Left ventricle myocardium inferior (tissue), 1 donor: ENCODE measurements at regions not wholly inside any gene's neighbourhood (a gene's known extent, or its start where the extent isn't known, plus 50 kb on each side); places are given as distances from the start of the nearest gene placed in this dataset.

Experiments used
- DNase-seq: peaks from one replicate; pipeline ENCODE4 v3.0.0-alpha.2; 2020
- H3K27ac ChIP-seq: fragments of 200-600 bp; replicated peaks from 2 replicates; pipeline ENCODE4 v1.8.0; 2021
- H3K27me3 ChIP-seq: fragments of 200-600 bp; 2 replicates; pipeline ENCODE4 v1.8.0; 2021; ENCODE audit warnings: low read depth
- H3K36me3 ChIP-seq: fragments of 200-600 bp; 2 replicates; pipeline ENCODE4 v1.8.0; 2021
- H3K4me1 ChIP-seq: fragments of 200-600 bp; 2 replicates; pipeline ENCODE4 v1.8.0; 2021
- H3K4me3 ChIP-seq: fragments of 200-600 bp; 2 replicates; pipeline ENCODE4 v1.8.0; 2021; ENCODE audit warnings: mild to moderate bottlenecking, moderate library complexity
- H3K9me3 ChIP-seq: fragments of 200-600 bp; replicated peaks from 2 replicates; pipeline ENCODE4 v1.8.0; 2021
- intact Hi-C: fragments of 100-400 bp; cut with micrococcal nuclease; formaldehyde crosslinking; loops from one replicate; pipeline ENCODE4 v1.11.0; 2022
- TF ChIP-seq, protein P1 (sequence below): fragments of 200-600 bp; IDR thresholded peaks from 2 replicates; pipeline ENCODE4 v1.8.0; 2021; ENCODE audit warnings: antibody characterized with exemption, mild to moderate bottlenecking, borderline replicate concordance
- donor health status: DM: no; HTN: yes; CAD: no; lungs with severe emphysema.

DNA sequence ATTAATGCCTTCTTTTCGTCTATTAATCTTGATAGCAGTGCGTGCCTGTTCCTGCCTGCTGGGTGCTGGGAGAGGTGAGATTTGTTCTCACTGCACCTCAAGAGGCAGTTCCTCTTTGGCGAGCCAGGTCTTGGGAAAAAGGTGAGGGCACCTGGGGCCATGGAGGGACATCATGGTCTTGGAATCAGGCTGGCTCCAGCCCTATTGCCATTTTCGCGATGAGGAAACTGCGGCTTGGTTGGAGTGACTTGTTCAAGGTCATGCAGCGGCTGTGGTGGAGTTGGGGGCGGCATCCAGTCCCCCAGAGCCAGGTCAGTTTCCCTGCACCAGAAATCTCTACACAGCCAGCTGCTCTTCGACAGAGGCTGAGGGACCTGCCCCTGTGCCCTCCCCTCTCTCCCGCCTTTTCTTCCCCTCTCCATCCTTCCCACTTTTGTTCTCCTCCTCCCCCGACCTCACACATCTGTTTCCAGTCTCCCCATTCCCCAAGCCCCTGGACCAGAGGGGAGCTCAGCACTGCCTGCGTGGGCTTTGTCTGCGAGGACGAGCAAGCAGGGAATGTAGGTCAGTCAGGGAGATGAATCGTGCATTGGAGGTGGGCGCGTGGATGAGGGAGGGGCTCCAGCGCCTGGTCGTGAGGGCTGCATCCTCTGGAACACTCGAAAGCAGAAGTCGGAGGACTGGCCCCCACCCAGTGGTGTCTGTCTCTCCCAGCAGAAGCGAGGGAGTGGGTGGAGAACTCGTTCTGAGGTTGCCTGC lies 135.1 kb downstream of the ACTL8 start:
- Histone ChIP-seq H3K27ac (no peak overlapping the region), H3K4me1 (peaks cover 46% of the 10 kb centered on the region), H3K4me3 (peak overlapping the region; percentile 32), H3K36me3 (no peaks in the 10 kb centered on the region), H3K27me3 (peaks cover 37% of the 10 kb centered on the region), H3K9me3 (no peaks in the 10 kb centered on the region)
- DNase-seq = no peak
- intact Hi-C loops = no loop called here
- TF ChIP-seq, protein P1, sequence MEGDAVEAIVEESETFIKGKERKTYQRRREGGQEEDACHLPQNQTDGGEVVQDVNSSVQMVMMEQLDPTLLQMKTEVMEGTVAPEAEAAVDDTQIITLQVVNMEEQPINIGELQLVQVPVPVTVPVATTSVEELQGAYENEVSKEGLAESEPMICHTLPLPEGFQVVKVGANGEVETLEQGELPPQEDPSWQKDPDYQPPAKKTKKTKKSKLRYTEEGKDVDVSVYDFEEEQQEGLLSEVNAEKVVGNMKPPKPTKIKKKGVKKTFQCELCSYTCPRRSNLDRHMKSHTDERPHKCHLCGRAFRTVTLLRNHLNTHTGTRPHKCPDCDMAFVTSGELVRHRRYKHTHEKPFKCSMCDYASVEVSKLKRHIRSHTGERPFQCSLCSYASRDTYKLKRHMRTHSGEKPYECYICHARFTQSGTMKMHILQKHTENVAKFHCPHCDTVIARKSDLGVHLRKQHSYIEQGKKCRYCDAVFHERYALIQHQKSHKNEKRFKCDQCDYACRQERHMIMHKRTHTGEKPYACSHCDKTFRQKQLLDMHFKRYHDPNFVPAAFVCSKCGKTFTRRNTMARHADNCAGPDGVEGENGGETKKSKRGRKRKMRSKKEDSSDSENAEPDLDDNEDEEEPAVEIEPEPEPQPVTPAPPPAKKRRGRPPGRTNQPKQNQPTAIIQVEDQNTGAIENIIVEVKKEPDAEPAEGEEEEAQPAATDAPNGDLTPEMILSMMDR = no peak

DNA sequence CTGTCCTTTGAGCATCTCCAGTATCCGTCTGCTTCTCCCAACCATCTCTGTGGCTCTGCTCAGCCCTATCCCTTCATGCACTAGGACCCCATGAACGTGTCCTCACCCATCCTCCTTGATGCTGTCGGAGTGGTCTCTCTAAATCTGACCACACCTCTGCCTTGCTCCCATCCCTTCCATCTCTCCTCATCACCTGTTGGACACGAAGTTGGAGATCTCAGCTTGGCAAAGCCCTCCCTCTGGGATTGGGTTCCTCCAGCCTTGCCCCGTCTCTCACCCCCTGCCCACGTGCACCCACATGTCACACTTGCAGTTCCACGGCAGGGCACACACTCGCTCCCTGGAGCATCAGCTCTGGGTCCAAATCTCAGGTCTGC lies 135.7 kb downstream of the ACTL8 start:
- intact Hi-C loops = no loop called here
- Histone ChIP-seq H3K36me3 (no peaks in the 10 kb centered on the region), H3K4me1 (peaks cover 46% of the 10 kb centered on the region), H3K4me3 (peak overlapping the region; percentile 32), H3K27ac (peak overlapping the region; percentile 85), H3K9me3 (no peaks in the 10 kb centered on the region), H3K27me3 (peaks cover 37% of the 10 kb centered on the region)
- TF ChIP-seq, protein P1 = no peak
- no peak for DNase-seq

DNA sequence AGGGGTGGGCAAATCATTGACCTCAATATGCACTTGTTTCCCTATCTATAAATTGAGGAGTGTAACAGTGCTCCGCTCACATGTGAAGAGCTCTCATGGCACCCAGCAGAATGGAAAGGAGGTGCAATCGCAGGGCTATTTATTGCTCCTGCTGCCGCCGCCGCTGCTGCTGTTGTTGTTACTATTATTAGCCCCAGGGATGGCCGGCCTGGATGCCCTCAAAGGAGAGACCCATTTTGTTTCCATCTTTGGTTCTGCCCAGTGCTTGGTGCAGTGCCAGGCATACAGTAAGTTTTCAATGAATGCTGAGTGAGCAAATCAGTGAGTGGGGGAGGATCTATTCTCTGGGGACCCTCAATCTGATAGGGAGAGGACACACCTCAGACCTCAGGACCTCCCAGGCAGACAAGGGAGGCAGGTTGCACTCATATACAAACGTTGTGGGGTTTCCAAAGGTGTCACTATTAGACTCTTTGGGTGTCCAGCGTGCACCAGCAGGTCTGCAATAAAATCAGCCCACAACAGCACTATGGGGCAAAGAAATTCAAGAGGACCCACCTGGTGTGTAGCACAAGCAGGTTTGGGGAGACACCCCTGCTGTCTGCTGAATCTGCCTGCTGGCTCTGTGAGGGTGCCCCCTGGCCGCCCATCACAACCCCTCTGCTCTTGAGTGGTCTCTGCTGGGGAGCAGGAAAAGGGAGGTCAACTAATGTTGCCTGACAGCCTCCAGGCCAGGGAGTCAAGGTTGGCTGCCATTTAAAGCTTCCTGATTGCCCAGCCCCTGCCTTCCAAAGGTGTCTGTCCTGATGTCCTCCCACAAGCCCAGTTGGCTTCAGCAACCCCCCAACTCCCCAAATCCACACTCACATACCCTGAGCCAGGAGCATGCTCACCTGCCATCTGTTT lies 136.3 kb downstream of the ACTL8 start:
- H3K27ac ChIP-seq = peak overlapping the region; percentile 85
- peaks cover 36% of the 10 kb centered on the region for H3K27me3 ChIP-seq
- H3K36me3 ChIP-seq = no peaks in the 10 kb centered on the region
- DNase-seq = peak; percentile 64
- peaks cover 46% of the 10 kb centered on the region for H3K4me1 ChIP-seq
- intact Hi-C loops = no loop called here
- H3K4me3 ChIP-seq = peak overlapping the region; percentile 32
- TF ChIP-seq, protein P1 = no peak
- H3K9me3 ChIP-seq = no peaks in the 10 kb centered on the region

DNA sequence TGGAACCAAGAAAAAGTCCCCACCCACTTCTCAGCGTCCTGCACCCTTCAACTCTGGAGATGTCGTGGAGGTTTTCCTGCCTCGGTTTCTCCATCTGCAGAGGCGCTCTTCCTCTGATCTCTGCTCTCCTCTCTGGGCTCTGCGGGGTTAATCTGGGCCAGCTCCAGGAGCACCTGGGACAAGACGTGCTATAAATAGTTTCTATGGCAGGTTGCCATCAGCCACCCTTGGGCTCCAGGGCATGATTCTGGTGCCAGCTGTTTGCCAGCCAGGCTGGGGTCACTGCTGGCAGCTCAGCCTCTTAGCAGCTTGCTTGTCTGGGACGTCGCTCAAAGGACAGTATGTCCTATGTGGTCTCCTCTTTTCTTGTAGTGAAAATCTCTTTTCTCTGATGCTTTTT lies 137.1 kb downstream of the ACTL8 start:
- H3K4me1 ChIP-seq = peaks cover 45% of the 10 kb centered on the region
- TF ChIP-seq, protein P1 = no peak
- H3K4me3 ChIP-seq = no peak overlapping the region
- DNase-seq = peak; percentile 72
- peak overlapping the region; percentile 85 for H3K27ac ChIP-seq
- intact Hi-C loops = no loop called here
- H3K36me3 ChIP-seq = no peaks in the 10 kb centered on the region
- no peaks in the 10 kb centered on the region for H3K9me3 ChIP-seq
- H3K27me3 ChIP-seq = peaks cover 34% of the 10 kb centered on the region

DNA sequence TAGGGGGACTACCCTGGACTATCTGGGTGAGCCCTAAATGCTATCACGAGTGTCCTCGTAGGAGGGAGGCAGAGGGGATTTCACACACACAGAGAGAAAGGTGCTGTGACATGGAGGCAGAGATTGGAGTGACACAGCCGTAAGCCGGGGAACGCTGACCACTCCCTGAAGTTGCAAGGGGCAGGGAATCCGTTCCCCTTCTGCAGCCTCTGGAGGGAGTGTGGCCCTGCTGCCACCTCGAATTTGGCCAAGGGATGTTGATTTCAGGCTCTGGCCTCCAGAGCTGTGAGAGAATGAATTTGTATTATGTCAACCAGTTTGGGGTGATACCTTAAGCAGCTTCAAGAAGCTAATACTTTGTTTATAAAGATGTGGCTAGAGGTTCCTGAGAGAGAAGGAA lies 137.7 kb downstream of the ACTL8 start:
- DNase-seq = no peak
- intact Hi-C loops = no loop called here

More for the DNA sequence above, 137.7 kb downstream of the ACTL8 start:
- Histone ChIP-seq H3K27ac (peak overlapping the region; percentile 85), H3K36me3 (no peaks in the 10 kb centered on the region), H3K27me3 (peaks cover 28% of the 10 kb centered on the region), H3K4me3 (no peak overlapping the region), H3K9me3 (no peaks in the 10 kb centered on the region), H3K4me1 (peaks cover 39% of the 10 kb centered on the region)
- TF ChIP-seq, protein P1 = no peak
